NB4 (cell line): ENCODE measurements at regions not wholly inside any gene's neighbourhood (a gene's known extent, or its start where the extent isn't known, plus 50 kb on each side); places are given as distances from the start of the nearest gene placed in this dataset.
"Not testable (repeated sequence)": the region's sequence is repeated elsewhere in the genome, so short reads cannot be mapped to it uniquely, and the experiment has no call there.

ENCODE experiments used
- DNase-seq: peaks from one replicate; pipeline ENCODE4 v3.0.0; 2010; ENCODE audit warnings: low read depth
- H3K4me3 ChIP-seq: one replicate; pipeline ENCODE4 v1.5.1; 2011; ENCODE audit warnings: mild to moderate bottlenecking, low read depth, low read length, moderate library complexity
- MYC ChIP-seq: IDR thresholded peaks from 2 replicates; pipeline ENCODE4 v1.6.1; 2011; ENCODE audit warnings: low read depth, low read length
- POLR2A ChIP-seq: IDR thresholded peaks from 2 replicates; pipeline ENCODE4 v1.6.1; 2011; ENCODE audit warnings: mild to moderate bottlenecking; ENCODE audit not compliant: insufficient read length; ENCODE audit errors: extremely low read depth
- TF ChIP-seq, protein P1 (sequence below): IDR thresholded peaks from 2 replicates; pipeline ENCODE4 v1.6.1; 2011; ENCODE audit warnings: low read depth, low read length
- TF ChIP-seq, protein P2 (sequence below): IDR thresholded peaks from one replicate; pipeline ENCODE4 v1.5.1; 2012; ENCODE audit warnings: low read depth, low read length

DNA sequence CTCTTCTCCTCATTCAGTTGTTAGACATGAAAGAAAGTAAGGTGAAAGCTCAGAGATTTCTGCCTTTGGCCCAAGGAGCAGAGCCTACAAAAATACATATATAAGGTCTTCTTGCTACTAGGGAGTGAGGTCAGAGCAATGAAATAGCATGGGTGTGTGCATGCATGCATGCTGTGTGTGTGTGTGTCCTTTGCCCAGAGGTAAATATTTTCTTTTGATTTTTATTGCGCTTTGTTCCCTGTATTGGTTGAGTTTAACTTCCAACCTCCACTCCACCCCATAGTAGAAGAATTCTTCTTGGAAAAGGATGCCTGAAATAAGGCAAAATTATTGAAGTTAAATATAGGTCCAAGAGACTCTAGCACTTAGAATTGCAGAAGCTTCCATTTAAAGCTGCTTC, 248.0 kb upstream of the PTGER4 start:
- TF ChIP-seq, protein P1, sequence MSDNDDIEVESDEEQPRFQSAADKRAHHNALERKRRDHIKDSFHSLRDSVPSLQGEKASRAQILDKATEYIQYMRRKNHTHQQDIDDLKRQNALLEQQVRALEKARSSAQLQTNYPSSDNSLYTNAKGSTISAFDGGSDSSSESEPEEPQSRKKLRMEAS, result no peak
- TF ChIP-seq, protein P2, sequence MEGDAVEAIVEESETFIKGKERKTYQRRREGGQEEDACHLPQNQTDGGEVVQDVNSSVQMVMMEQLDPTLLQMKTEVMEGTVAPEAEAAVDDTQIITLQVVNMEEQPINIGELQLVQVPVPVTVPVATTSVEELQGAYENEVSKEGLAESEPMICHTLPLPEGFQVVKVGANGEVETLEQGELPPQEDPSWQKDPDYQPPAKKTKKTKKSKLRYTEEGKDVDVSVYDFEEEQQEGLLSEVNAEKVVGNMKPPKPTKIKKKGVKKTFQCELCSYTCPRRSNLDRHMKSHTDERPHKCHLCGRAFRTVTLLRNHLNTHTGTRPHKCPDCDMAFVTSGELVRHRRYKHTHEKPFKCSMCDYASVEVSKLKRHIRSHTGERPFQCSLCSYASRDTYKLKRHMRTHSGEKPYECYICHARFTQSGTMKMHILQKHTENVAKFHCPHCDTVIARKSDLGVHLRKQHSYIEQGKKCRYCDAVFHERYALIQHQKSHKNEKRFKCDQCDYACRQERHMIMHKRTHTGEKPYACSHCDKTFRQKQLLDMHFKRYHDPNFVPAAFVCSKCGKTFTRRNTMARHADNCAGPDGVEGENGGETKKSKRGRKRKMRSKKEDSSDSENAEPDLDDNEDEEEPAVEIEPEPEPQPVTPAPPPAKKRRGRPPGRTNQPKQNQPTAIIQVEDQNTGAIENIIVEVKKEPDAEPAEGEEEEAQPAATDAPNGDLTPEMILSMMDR, result no peak
- no peak for TF ChIP-seq POLR2A
- TF ChIP-seq MYC, result no peak
- DNase-seq, result no peak
- no peak overlapping the region for H3K4me3 ChIP-seq

DNA sequence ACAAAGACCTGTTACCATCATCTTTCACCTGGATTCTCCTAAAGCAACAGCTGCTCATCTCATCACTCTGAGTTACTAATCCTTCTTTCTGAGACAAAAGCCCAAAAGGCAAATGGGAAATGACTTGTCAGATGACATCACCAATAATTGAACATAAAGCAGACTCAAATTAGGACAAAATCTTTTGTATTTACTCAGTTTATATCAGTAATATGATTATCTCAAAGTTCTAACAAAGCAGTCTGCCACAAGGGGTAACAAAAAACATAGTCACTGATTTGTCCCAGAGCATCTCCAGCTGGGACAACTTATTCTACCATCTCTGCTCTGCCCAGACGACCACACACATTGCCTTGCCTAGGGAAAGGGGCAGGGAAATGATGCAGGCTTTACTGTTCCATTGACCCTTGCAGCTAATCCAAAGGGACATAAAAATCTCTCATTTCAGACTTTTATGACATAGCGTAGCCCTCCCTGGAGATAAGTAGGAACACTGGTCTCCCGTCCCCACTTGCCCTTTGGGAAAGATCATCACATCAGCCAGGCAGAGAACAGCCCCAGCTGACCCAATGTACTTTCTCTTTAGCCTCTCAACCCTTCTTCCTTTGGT, 249.5 kb upstream of the PTGER4 start:
- no peak overlapping the region for H3K4me3 ChIP-seq
- no peak for DNase-seq
- TF ChIP-seq, protein P2, result no peak
- TF ChIP-seq, protein P1, result no peak
- TF ChIP-seq POLR2A (no peak), MYC (no peak)

DNA sequence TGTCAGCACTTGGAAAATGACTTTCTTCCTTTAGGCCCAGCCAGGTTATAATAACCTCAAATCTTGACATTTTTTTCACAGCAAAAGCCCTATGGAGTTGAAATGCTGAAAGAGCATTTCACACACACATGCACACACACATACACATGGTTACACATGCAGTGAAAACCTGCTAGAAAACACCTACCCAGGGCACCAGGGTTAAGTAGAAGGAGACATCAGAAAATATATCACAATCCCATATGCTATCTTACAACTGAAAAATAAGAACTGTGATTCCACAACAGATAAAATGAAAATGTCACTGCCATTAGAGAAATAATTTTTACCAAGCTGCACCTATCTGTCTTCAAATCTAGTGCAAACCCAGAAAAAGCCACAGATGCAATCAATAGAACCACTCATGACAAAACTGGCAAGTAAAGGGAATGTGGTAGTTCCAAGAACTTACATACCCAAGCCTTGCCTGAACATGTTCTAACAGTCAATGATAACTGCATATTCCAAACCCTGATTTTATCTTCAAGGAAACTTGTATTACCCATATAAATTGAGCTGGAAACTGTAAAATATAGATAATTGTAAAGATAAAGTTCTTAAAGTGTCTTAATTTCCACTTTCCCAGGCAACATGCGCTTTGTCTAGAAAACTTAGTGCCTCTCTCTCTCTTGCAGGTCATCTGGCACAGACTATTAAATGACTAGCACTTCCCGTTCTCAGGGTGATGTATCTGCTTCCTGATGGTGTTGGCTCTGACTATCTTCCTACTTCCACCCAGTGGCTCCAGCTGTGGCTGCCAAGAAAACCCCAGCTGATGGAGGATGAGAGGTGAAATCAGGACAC, 250.2 kb upstream of the PTGER4 start:
- DNase-seq, result peak; percentile 42
- H3K4me3 ChIP-seq, result no peak overlapping the region
- TF ChIP-seq POLR2A, result no peak

DNA sequence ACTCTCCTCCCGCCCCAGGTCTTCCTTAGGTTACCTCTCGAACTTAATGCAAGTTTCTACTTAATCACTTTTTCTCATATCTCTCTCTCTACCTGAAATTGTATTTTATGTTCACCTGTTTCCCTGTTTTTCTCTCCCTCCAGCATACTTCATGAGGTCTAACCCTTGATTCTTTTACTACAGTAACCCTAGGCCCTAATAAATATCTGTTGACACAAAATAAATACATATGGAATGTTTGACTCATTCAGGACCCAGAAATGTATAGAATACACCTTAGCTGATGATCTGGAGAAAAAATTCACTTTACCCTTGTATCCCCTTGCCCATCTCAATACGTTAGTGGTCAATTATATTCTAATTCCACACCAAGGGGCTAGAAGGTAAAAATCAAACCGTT, 250.9 kb upstream of the PTGER4 start:
- no peak for DNase-seq
- H3K4me3 ChIP-seq, result no peak overlapping the region
- TF ChIP-seq, protein P2, result no peak
- TF ChIP-seq, protein P1, result no peak
- TF ChIP-seq MYC (no peak), POLR2A (no peak)

DNA sequence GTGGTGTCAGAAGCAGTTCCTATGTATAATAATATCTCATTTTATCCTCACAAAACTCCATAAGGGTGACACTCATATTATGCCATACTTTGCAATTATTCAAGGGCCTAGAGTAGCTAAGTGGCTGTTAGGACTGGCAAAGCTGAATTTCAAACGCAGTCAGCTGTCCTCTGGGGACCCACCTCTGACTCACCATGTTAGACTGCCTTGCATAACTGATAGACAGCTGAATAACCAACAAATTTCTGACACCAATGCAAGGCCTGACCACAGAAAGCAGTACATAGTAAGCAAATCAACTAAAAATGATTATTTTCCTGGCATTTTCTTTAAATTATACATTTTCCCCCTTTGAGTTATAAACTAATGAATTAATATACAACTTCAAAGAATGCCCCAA, 251.6 kb upstream of the PTGER4 start:
- DNase-seq, result peak; percentile 95
- H3K4me3 ChIP-seq, result no peak overlapping the region
- TF ChIP-seq, protein P2, result no peak
- no peak for TF ChIP-seq POLR2A
- TF ChIP-seq, protein P1, result 0 out of 2 replicates have a peak, but pooled peaks have one; percentile 42
- peak; percentile 47; the same call in 1 of the 2 replicates for TF ChIP-seq MYC

DNA sequence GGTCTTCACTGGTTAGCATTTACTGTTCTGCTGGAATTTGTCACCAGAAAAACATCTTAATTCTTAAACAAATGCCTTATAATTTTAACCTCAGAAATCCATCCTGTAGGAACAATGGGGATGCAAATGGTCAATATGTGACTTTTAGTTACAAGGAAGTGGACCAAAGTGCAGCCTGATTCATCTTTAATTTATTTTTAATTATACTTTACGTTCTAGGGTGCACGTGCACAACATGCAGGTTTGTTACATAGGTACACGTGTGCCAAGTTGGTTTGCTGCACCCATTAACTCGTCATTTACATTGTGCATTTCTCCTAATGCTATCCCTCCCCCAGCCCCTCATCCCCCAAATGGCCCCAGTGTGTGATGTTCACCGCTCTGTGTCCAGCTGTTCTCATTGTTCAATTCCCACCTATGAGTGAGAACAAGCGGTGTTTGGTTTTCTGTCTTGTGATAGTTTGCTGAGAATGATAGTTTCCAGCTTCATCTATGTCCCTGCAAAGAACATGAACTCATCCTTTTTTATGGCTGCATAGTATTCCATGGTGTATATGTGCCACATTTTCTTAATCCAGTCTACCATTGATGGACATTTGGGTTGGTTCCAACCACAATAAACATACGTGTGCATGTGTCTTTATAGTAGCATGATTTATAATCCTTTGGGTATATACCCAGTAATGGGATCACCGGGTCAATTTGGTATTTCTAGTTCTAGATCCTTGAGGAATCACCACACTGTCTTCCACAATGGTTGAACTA, 262.5 kb upstream of the PTGER4 start:
- H3K4me3 ChIP-seq, result not testable (repeated sequence)

More for the DNA sequence above, 262.5 kb upstream of the PTGER4 start:
- not testable (repeated sequence) for DNase-seq
